ENCODE measurements at regions not wholly inside any gene's neighbourhood (a gene's known extent, or its start where the extent isn't known, plus 50 kb on each side); places are given as distances from the start of the nearest gene placed in this dataset.
A peak's percentile ranks its signal among the peaks of the same experiment; 100 is the strongest.

GRCh38 chr7:54904130-54904529 is 114.7 kb upstream of the EGFR start:
- TF ChIP-seq, protein P1, sequence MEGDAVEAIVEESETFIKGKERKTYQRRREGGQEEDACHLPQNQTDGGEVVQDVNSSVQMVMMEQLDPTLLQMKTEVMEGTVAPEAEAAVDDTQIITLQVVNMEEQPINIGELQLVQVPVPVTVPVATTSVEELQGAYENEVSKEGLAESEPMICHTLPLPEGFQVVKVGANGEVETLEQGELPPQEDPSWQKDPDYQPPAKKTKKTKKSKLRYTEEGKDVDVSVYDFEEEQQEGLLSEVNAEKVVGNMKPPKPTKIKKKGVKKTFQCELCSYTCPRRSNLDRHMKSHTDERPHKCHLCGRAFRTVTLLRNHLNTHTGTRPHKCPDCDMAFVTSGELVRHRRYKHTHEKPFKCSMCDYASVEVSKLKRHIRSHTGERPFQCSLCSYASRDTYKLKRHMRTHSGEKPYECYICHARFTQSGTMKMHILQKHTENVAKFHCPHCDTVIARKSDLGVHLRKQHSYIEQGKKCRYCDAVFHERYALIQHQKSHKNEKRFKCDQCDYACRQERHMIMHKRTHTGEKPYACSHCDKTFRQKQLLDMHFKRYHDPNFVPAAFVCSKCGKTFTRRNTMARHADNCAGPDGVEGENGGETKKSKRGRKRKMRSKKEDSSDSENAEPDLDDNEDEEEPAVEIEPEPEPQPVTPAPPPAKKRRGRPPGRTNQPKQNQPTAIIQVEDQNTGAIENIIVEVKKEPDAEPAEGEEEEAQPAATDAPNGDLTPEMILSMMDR (IDR thresholded peaks at IDR 0.05): no peak
- TF ChIP-seq POLR2A (IDR thresholded peaks at IDR 0.05; ENCODE audit: low read depth) (no peak), POLR2AphosphoS5 (IDR thresholded peaks at IDR 0.05) (peak; percentile 39 to 63), EP300 (IDR thresholded peaks at IDR 0.05) (no peak)
